HG03469 (cell line): ENCODE measurements at regions not wholly inside any gene's neighbourhood (a gene's known extent, or its start where the extent isn't known, plus 50 kb on each side); places are given as distances from the start of the nearest gene placed in this dataset.
"Not testable (repeated sequence)": the region's sequence is repeated elsewhere in the genome, so short reads cannot be mapped to it uniquely, and the experiment has no call there.

ENCODE experiments used
- ATAC-seq: cut with Tn5 transposase; IDR thresholded peaks from one replicate; pipeline ENCODE4 v1.9.1; 2021; ENCODE audit warnings: mild to moderate bottlenecking, moderate library complexity, moderate number of reproducible peaks; ENCODE audit not compliant: unreplicated experiment

DNA sequence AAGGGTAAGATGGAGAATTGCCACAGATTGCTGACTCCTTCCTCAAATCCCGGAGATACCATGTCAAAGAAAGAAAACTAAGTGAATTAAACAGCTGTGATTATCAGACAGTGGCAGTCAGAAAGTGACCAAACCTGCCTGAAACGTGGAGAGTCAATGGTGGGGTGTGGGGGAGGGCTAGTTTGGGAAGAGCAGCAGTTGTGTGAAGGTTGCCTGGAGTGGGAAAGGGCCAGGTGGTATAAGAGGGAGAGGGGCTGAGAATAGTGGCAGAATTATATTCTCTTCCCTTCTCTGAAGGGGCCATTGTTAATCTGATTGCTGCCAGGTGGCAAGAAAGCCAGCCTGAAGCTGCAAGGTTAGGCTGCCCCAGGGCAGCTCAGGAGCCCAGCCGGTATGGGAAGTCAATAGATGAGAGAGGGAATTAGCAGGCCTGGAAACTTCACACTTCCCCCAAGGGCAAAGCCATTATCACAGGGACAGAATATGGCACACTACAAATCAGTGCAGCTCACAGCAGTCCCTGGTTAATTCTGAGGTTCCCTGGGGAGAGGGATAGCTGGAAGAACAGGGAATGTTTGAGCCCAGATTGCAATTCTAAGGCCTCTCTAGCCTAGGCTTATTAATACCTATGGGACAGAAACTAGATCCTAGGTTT lies 83.9 kb upstream of the ITGB1 start:
- ATAC-seq, result no peak

DNA sequence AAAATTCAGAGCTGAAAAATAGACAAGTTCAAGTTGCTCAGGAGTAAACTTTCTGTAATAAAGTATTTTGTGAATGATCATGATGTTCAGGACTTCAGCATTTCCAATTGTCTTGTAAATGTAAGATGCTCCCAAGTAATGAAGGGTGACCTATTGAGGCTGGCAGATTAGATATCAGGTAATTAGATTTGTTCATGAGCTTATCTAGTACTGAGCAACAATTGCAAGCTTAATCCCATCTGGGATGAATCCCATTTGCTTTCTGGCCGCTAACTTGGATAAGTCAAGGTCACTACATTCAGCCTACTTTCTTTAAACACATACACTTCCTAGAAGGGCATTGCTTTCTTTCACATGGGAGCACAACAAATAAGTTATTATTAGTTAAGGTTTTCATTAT lies 82.4 kb upstream of the ITGB1 start:
- ATAC-seq, result no peak

DNA sequence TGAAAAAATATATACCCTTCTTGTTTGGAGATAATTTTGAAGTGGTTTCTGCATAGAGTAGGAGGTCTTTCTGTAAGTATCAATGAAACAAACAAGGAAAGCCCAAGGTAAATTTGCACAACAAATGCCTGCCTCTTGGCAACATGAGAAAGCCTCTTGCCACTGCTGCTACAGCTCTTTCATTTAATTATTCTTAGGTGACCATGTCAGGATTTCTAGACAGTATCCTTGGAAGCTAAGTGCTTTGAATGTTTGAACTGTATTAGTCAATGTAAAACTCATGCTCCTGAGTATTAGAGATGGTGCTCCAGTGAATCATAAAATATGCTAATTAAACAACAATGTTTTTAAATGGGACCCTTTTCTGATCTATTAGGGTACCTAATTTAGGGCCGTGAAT lies 81.2 kb upstream of the ITGB1 start:
- ATAC-seq, result no peak

DNA sequence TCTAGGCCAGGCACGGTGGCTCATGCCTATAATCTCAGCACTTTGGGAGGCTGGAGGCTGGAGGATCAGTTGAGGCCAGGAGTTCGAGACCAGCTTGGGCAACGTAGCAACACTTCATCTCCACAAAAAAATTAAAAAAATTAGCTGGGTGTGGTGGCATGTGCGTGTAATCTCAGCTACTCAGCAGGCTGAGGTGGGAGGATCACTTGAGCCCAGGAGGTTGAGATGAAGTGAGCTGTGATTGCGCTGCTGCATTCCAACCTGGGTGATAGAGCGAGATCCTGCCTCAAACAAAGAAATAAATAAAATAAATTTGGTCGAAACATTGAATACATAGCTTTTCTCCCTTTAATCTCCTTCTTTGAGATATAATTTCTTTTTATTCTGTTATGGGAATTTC lies 80.6 kb upstream of the ITGB1 start:
- ATAC-seq, result no peak

DNA sequence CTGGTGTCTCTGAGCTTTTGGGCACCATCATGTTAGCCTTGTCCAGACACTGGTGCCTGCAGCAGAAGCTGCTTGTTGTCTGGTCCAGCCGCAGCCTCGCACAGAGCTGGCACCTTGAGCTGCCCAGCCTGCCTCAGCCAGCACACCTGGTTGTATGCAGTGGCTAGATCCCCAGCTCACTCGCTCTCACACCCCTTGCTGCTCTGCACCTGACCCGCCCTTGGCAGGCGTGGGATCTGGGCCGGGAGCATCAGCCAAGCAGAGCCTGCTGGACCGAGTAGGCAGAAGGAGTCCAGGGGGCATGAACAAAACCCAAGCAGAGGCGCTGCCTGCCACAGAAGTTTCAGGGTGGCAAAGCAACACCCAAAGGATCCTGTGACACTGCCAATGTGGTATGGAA lies 79.7 kb upstream of the ITGB1 start:
- no peak for ATAC-seq

DNA sequence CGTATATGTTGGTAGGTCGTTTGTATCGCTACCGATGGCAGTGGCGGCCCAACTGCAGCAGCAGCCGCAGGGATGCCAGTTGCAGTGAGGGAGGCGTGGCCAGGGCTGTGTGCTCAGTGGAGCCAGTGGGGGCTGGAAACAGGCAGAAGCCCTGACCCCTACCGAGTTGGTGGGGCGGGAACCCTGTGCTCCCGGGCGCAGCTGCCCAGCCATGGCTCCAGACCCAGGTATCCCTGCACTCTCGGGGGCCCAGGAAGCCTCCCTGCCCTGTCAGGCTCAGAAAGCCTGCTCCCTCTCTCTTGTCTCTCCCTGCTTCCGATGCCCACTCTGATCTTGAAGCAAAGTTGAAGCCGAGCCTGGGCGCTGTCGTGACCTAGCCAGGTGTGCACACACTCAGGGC lies 78.6 kb upstream of the ITGB1 start:
- no peak for ATAC-seq

DNA sequence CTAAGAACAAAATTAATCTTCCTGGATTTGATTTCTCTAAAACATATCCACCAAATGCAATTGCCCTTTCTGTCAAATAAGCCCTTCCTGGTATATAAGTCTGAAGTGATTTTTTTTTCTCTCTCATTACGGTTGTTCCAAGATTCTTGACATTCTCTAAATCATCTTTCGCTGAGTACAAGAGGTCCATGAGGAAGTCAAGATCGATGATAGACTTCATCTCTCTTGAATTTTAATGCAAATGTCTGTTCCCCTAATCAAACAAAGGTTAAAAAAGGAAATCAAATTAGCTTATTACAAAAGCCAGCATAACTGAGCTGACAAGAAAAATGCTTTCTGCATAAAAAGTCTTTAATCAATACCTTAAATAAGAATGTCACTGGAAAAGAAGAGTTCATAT lies 77.4 kb upstream of the ITGB1 start:
- no peak for ATAC-seq

DNA sequence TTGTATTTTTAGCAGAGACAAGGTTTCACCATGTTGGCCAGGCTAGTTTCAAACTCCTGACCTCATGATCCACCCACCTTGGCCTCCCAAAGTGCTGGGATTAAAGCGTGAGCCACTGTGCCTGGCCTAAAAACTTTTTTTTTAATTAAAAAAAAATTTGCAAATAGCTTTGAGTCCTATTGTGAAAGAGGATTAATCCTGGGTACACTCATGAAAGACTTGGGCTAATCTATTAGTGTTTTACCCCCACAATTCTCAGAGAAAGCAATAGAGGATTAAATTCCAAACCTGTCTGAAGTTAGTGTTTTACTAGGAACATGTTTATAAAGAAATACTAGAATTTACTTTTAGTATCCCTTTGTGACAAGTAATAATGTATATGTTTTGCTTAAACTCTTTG lies 76.9 kb upstream of the ITGB1 start:
- no peak for ATAC-seq

DNA sequence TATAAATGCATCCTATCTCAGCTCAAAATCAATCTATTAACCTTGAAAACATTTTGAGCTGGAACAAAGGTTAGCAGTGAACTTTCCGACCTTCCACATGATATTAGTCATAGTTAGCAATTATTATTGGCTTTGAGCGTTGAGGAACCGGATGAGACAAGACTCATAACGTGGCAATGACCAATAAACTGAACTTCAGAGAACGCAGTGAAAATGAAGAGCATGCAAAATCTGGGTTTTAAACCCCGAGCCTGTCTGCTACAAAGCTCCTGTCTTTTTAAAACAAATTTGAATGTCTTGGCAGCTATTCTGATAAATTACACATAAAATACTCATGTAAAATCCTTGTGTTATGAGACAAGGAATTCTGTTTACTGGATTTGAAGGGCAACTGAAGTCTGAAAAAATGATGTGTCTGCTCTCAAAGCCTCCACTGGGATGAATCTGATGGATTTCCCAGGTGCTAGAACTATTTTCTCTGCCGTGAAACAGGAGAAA lies 74.7 kb upstream of the ITGB1 start:
- ATAC-seq, result no peak

DNA sequence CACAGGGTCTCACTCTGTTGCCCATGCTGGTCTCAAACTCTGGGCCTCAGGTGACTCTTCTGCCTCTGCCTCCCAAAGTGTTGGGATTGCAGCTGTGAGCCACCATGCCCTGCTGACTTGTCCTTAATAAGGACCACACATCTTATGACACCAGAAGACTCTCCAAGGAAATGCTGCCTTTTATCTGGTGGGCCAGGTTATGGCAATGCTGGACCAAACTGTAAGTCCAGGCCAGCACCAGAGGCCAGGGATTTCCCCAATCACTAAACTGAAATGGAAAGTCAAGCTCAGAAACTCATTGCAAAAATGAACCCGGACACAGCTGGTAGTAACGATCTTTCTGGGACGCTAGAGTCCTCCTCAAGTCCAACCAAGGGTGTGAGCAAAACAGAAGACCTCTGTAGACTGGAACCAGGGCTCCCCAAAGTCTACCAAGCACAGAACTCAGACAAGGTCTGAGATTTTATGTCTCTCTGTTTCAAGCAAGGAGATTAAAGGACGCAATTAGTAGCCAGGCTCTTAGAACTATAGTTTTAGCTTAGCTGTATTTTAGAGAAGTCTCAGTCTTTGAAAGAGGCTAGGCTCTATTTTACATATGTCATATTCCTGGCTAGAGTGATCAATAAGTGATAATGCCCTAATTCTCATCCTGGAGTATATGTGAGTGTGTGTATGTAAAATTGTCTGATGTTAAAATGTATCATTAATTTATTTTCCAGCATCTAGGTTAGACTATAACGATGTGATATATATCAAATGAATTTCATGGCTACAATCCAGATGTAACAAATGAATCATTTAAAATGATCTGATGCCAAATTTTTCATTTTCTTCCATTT lies 74.0 kb upstream of the ITGB1 start:
- ATAC-seq, result no peak

DNA sequence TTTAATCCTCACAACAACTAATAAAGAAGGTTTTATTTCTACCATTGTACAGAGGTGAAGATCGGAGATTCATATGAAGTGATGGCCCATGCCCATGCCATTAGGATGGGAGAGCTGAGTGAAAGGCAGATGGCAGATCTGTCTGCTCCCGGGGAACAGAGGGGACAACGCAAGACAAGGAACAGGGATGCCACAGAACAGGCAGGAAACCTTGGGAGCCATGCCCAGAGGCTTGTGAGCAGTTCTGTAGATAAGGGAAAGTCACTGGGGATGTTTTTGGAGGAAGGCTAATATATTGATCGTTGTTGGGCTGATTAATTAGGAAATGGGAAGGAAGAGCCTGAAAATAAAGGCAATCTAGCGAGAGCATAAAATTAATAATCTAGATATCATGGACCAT lies 73.1 kb upstream of the ITGB1 start:
- no peak for ATAC-seq

DNA sequence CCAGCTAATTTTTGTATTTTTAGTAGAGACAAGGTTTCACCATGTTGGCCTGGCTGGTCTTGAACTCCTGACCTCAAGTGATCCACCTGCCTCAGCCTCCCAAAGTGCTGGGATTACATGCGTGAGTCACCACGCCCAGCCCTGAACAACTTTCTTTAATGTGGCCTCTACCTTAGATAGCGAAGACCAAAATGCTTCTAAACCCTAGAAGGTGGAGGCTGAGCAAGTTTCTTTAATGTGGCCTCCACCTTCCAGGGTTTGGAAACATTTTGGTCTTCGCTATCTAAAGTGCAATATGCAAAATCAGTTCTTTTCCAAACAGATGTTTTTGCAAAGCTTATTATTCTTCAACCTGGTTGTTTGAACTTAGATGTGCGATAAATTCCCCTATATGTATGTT lies 70.5 kb upstream of the ITGB1 start:
- ATAC-seq, result not testable (repeated sequence)

DNA sequence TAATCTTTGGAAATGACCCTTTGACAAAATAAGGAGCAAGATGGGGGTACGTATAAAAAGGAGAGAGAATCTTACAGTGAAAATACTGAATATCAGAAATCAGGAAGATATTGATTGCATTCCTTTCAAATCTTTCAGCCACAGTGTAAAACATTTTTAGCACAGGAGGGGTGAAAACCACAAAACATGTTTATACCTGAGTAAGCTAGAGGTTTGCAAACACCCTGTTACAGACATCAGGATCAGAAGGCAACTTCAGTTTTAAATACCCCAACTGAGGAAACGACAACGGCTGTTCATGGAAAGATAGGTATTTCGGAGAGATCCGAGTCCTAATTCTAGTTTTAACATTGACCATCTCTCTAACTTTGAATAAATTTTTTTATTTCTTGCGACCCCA lies 69.1 kb upstream of the ITGB1 start:
- ATAC-seq, result no peak

DNA sequence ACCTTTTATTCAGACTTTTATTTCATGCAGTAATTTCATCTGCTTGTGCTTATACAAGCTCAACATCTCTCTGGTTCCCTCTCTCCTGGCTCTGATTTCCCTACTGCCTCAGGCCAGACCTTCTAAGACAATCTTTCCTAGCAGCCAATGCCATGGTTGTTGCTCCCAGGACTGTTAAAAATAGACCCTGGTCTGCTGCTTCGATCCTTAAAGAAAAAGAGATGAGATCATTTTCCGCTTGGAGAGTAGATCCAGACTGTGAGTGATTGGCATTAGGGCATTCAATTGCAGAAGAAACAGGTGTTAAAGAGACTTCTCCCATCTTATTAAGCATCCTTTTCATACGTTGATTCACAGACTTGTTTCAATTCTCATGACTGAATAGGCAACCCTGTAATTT lies 68.4 kb upstream of the ITGB1 start:
- no peak for ATAC-seq

DNA sequence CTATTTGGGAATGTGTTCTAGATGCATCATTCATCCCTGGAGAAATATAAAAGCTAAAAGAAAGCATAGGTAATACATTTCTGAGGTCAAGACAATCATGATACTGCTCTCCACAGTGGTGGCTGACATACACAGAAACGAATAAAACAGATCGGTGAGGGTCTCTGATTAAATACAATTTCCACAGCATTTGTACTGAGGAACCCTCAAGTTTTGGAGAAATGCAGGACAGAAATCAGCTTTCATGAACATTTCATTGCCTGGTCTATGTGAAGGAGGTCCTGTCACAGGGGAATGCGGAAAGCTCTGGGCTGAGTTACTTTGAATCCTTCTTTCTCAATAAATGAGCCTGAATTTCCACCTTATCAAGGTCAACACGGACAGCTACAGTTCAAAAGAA lies 67.9 kb upstream of the ITGB1 start:
- ATAC-seq, result no peak

DNA sequence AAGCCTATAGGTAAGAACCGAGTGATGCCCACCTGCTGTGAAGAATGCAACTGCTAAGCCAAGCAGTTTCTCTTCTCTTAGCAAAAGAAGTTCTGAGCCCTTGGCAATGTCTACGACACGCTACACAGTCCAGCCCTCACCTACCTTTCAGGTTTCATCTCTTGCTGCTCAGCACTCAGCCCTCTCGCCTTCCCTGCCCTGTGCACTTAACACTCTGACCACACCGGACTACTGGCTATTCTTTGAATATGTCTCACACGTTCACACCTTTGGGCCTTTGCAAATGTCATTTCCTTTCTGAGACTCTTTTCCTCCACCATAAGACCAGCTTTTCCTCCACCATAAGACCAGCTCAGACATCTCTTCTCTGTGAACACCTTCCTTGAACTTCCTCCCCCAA lies 67.0 kb upstream of the ITGB1 start:
- peak; percentile 53 for ATAC-seq

DNA sequence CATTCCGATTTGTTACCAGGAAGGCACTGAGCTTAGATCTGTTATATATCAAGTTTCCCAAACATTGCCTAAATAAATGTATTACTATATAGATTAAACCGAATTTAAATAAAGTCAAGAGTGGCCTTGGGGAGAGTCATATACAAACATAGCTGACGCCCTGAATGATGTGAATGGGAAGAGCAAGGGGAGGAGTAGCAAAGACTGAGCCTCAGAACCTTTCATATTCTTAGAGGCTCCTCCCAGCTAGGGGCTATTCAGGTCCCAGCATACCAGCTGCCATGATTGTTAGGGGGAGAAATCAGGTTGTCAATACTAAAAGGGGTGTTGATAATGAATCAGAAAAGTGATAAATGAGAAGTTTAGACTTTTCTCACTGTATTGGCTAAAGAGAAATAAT lies 64.7 kb upstream of the ITGB1 start:
- no peak for ATAC-seq

DNA sequence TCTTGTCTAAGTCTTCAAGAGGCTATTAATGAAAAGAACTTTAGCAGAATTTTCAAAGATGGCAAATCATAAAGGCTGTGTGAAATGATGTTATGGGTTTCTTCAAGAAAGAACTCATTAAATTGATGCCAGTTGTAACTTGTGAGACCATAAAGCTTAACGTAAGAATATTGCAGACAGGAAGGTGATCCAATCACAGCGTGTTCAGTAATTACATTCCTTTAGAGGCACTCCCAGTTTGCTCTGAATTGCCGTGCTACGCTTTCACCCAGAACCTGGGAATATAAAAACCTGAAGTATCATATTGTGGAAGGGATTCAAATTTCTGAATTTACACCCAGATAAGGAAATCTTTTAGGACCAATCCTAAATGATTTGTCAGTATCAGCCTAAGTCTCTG lies 64.1 kb upstream of the ITGB1 start:
- no peak for ATAC-seq

DNA sequence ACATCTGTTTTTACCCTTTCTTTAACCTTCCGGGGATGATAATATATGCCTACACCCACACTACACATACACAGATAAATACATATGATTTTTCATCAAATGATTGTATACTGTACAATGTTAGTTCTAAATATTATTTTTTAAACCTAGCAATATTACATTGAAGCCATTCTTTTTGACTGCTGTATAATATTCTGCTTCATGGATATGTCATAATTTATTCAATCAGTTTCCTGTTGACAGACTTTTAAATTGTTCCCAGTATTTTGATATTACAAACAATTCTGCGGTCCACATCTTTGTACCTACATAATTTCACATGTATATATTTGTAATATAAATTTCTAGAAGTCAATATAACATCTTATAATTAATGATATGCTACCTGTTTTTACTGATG lies 59.0 kb upstream of the ITGB1 start:
- no peak for ATAC-seq

DNA sequence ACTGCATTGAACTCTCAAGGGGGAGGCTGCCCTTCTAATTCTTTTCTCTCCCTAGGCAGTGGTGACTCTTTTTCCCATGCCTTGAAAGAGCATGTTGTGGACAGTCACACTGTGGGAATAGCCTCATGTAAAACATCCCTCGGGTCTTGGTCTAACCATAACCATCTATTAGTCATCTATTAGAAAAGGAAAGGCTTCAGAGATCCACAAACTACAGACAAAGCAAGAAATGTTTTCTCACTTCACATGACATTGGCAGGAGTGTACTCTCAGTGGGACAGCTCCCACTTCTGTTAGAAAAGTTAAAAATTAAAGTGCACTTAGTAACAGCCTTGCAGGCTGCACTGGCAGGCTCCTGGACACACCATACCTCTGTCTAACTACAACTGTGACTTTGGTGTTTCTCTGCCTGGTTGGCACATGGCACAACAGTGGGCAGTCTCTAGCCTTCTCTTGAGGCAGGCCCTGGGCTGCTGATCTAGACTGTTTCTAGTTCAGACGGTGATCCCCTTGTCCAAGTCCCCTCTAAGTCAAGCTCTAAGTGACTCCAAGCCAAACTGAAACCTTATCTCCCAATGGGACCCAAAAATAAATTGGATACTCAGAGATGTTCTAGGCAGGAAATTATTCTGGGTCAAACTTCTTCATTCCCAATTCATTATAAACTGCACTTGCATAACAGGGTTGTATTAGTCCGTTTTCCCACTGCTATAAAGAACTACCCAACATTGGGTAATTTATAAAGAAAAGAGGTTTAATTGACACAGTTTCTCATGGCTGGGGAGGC lies 57.9 kb upstream of the ITGB1 start:
- no peak for ATAC-seq

DNA sequence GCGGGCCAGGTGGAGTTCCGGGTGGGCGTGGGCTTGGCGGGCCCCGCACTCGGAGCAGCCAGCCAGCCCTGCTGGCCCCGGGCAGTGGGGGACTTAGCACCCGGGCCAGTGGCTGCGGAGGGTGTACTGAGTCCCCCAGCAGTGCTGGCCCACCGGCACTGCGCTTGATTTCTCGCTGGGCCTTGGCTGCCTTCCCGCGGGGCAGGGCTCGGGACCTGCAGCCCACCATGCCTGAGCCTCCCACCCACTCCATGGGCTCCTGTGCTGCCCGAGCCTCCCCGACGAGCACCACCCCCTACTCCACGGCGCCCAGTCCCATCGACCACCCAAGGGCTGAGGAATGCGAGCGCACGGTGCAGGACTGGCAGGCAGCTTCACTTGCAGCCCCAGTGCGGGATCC lies 55.3 kb upstream of the ITGB1 start:
- not testable (repeated sequence) for ATAC-seq

DNA sequence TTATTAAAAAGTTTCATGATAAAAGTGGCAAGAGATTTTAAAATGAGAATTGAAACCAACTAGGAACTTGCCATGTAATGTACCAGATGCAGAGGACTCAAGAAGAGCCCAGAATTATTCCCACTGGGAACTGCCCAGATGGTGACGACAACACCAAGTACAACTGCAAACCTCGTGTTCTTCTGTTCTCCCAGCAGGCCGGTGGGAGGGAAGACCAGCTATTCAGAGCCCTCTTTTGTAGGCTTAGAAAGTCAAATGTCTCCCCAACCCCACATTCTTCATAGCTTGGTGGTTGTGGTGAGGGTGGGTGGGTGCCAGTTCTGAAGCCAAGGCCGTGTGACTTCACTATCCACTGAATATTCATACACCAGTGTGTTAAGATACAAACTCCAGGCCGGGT lies 54.3 kb upstream of the ITGB1 start:
- ATAC-seq, result no peak
